Breast epithelium (tissue), 3 donors: ENCODE measurements at regions not wholly inside any gene's neighbourhood (a gene's known extent, or its start where the extent isn't known, plus 50 kb on each side); places are given as distances from the start of the nearest gene placed in this dataset.

ENCODE experiments used
- CTCF ChIP-seq, 3 donors: fragments of 450-650 bp; IDR thresholded peaks; one replicate each; pipeline ENCODE4 v1.5.1; 2016 to 2017; ENCODE audit warnings: antibody characterized with exemption in 3 of 3, mild to moderate bottlenecking in 3 of 3, moderate library complexity in 3 of 3
- POLR2A ChIP-seq: fragments of 450-650 bp; IDR thresholded peaks from one replicate; pipeline ENCODE4 v1.6.1; 2016; ENCODE audit warnings: antibody characterized with exemption, mild to moderate bottlenecking, moderate library complexity

GRCh38 chr4:111847296-111848008, 297.8 kb upstream of the FAM241A start:
- TF ChIP-seq CTCF (IDR thresholded peaks at IDR 0.05), result no peak
- TF ChIP-seq POLR2A, result no peak
